GM23338 (cell line): ENCODE measurements at regions not wholly inside any gene's neighbourhood (a gene's known extent, or its start where the extent isn't known, plus 50 kb on each side); places are given as distances from the start of the nearest gene placed in this dataset.

Experiments
- ATAC-seq: fragments of 200-7000 bp; cut with Tn5 transposase; 3 replicates; pipeline ENCODE4 v1.9.1; 2020
- DNase-seq: peaks from one replicate; pipeline ENCODE4 v3.0.0-alpha.2; 2015; ENCODE audit warnings: low spot score
- H2AFZ ChIP-seq: fragments of 200-600 bp; sonication (generic); 2 replicates; pipeline ENCODE4 v1.8.0; 2016; ENCODE audit warnings: antibody characterized with exemption, mild to moderate bottlenecking, moderate library complexity
- H3F3A ChIP-seq: fragments of 200-600 bp; sonication (generic); replicated peaks from 2 replicates; pipeline ENCODE4 v1.8.0; 2017; ENCODE audit warnings: antibody characterized with exemption, mixed run types, low read depth
- H3K27ac ChIP-seq: fragments of 200-600 bp; sonication (generic); 2 replicates; pipeline ENCODE4 v1.6.1; 2016; ENCODE audit warnings: low read depth
- H3K27me3 ChIP-seq: fragments of 200-600 bp; sonication (generic); 2 replicates; pipeline ENCODE4 v1.8.0; 2016; ENCODE audit warnings: mild to moderate bottlenecking, mixed run types, moderate library complexity; ENCODE audit not compliant: insufficient read depth
- H3K36me3 ChIP-seq: fragments of 200-600 bp; sonication (generic); 2 replicates; pipeline ENCODE4 v1.8.0; 2016; ENCODE audit warnings: mild to moderate bottlenecking; ENCODE audit not compliant: insufficient read depth
- H3K4me1 ChIP-seq: fragments of 200-600 bp; sonication (generic); 2 replicates; pipeline ENCODE4 v1.8.0; 2016; ENCODE audit warnings: mild to moderate bottlenecking, moderate library complexity; ENCODE audit not compliant: insufficient read depth
- H3K4me2 ChIP-seq: fragments of 200-600 bp; sonication (generic); 2 replicates; pipeline ENCODE4 v1.7.1; 2017; ENCODE audit warnings: mixed run types
- H3K4me3 ChIP-seq: fragments of 200-600 bp; sonication (generic); 2 replicates; pipeline ENCODE4 v1.6.1; 2016; ENCODE audit warnings: mixed run types
- H3K79me2 ChIP-seq: fragments of 200-600 bp; sonication (generic); replicated peaks from 2 replicates; pipeline ENCODE4 v1.8.0; 2017; ENCODE audit warnings: mild to moderate bottlenecking; ENCODE audit not compliant: insufficient read depth
- H3K9me2 ChIP-seq: fragments of 200-600 bp; sonication (generic); 2 replicates; pipeline ENCODE4 v1.8.0; 2017; ENCODE audit not compliant: insufficient read depth
- H4K20me1 ChIP-seq: fragments of 200-600 bp; sonication (generic); replicated peaks from 2 replicates; pipeline ENCODE4 v1.8.0; 2017; ENCODE audit warnings: mild to moderate bottlenecking; ENCODE audit not compliant: insufficient read depth
- H3K27ac Mint-ChIP-seq: 2 replicates; pipeline ENCODE4 v1.8.0; 2020; ENCODE audit warnings: inconsistent platforms, mild to moderate bottlenecking, moderate library complexity, mixed read lengths
- H3K27me3 Mint-ChIP-seq: 3 replicates; pipeline ENCODE4 v1.8.0; 2022; ENCODE audit warnings: low read depth, mild to moderate bottlenecking, moderate library complexity, mixed read lengths, inconsistent platforms; ENCODE audit not compliant: insufficient read depth, poor library complexity
- H3K36me3 Mint-ChIP-seq: 3 replicates; pipeline ENCODE4 v1.8.0; 2021; ENCODE audit warnings: low read depth, mild to moderate bottlenecking, inconsistent platforms, moderate library complexity, mixed read lengths
- H3K4me1 Mint-ChIP-seq: 3 replicates; pipeline ENCODE4 v1.8.0; 2020; ENCODE audit warnings: mild to moderate bottlenecking, inconsistent platforms, mixed read lengths
- H3K4me3 Mint-ChIP-seq: 3 replicates; pipeline ENCODE4 v1.8.0; 2021; ENCODE audit warnings: moderate library complexity, mild to moderate bottlenecking, inconsistent platforms, mixed read lengths
- H3K9me3 Mint-ChIP-seq: 3 replicates; pipeline ENCODE4 v1.8.0; 2020; ENCODE audit warnings: moderate library complexity, mild to moderate bottlenecking, inconsistent platforms, mixed read lengths
- CREB1 ChIP-seq: fragments of 250-450 bp; sonication (Bioruptor Pico); IDR thresholded peaks from 2 replicates; pipeline ENCODE4 v1.5.0; 2020; ENCODE audit warnings: low read depth, mild to moderate bottlenecking, moderate library complexity
- CTCF ChIP-seq, 2 experiments: fragments of 200-600 bp in 1 of 2; sonication (generic) in 1 of 2; conservative IDR thresholded peaks; 2 replicates each; pipeline versions ENCODE4 v1.5.1 to v1.6.1; 2016 to 2017; ENCODE audit warnings: antibody characterized with exemption in 2 of 2, low read depth in 2 of 2, mild to moderate bottlenecking in 2 of 2, moderate library complexity in 1 of 2
- ETS1 ChIP-seq: IDR thresholded peaks from 2 replicates; pipeline ENCODE4 v1.6.1; 2016; ENCODE audit warnings: antibody characterized with exemption
- EZH2 ChIP-seq: fragments of 200-600 bp; sonication (generic); IDR thresholded peaks from one replicate; pipeline ENCODE4 v1.8.0; 2017; ENCODE audit warnings: antibody characterized with exemption, mild to moderate bottlenecking, low read depth; ENCODE audit not compliant: unreplicated experiment
- EZH2phosphoT487 ChIP-seq: fragments of 200-600 bp; sonication (generic); IDR thresholded peaks from one replicate; pipeline ENCODE4 v1.8.1; 2018; ENCODE audit warnings: antibody characterized with exemption; ENCODE audit not compliant: unreplicated experiment
- JUNB ChIP-seq: IDR thresholded peaks from one replicate; pipeline ENCODE4 v1.6.1; 2016; ENCODE audit warnings: antibody characterized with exemption; ENCODE audit not compliant: unreplicated experiment
- NANOG ChIP-seq: IDR thresholded peaks from 2 replicates; pipeline ENCODE4 v1.6.1; 2016; ENCODE audit warnings: antibody characterized with exemption, borderline replicate concordance
- POLR2AphosphoS5 ChIP-seq: IDR thresholded peaks from 2 replicates; pipeline ENCODE4 v1.6.1; 2016; ENCODE audit warnings: antibody characterized with exemption, low read depth
- REST ChIP-seq: IDR thresholded peaks from one replicate; pipeline ENCODE4 v1.6.1; 2018; ENCODE audit warnings: antibody characterized with exemption; ENCODE audit not compliant: unreplicated experiment
- STAT1 ChIP-seq: IDR thresholded peaks from one replicate; pipeline ENCODE4 v1.6.1; 2016; ENCODE audit warnings: antibody characterized with exemption; ENCODE audit not compliant: unreplicated experiment
- ZNF114 ChIP-seq: fragments of 250-450 bp; sonication (Bioruptor Pico); IDR thresholded peaks from 2 replicates; pipeline ENCODE4 v1.5.0; 2020; ENCODE audit warnings: mild to moderate bottlenecking, moderate library complexity
- ZNF331 ChIP-seq: fragments of 250-450 bp; sonication (Bioruptor Pico); IDR thresholded peaks from 2 replicates; pipeline ENCODE4 v1.5.0; 2020; ENCODE audit warnings: low read depth, mild to moderate bottlenecking, moderate library complexity
- ZNF462 ChIP-seq: fragments of 250-450 bp; sonication (Bioruptor Pico); IDR thresholded peaks from 2 replicates; pipeline ENCODE4 v1.5.0; 2020; ENCODE audit warnings: mild to moderate bottlenecking, moderate library complexity

GRCh38 chr9:120187758-120188157 is 392.2 kb downstream of the CDK5RAP2 start:
- Histone ChIP-seq H3K36me3 (no peaks in the 10 kb centered on the region), H3K79me2 (no peaks in the 10 kb centered on the region), H3K9me2 (no peaks in the 10 kb centered on the region), H3F3A (no peaks in the 10 kb centered on the region), H2AFZ (no peak overlapping the region), H3K4me2 (no peak overlapping the region), H3K4me1 (no peaks in the 10 kb centered on the region), H3K27me3 (no peaks in the 10 kb centered on the region), H4K20me1 (no peaks in the 10 kb centered on the region; the same call in 1 of the 2 replicates), H3K27ac (no peak overlapping the region), H3K4me3 (no peak overlapping the region)
- Mint-ChIP-seq H3K9me3 (peaks cover 4% of the 10 kb centered on the region; the same call in 2 of the 3 replicates), H3K36me3 (no peaks in the 10 kb centered on the region), H3K27me3 (peaks cover 3% of the 10 kb centered on the region), H3K27ac (no peak overlapping the region), H3K4me1 (no peaks in the 10 kb centered on the region; the same call in 2 of the 3 replicates), H3K4me3 (no peak overlapping the region)
- DNase-seq (no peak), ATAC-seq (no peak)
- TF ChIP-seq ETS1 (no peak), EZH2 (no peak), REST (no peak), JUNB (no peak), STAT1 (no peak), EZH2phosphoT487 (no peak), NANOG (no peak), POLR2AphosphoS5 (no peak), ZNF114 (no peak), ZNF331 (no peak), CTCF (conservative IDR thresholded peaks at IDR 0.05; ENCODE audit: low read depth in 2 of 2) (no peak), CREB1 (CRISPR knock-in tag) (no peak), ZNF462 (no peak)
